HCT116 (cell line): ENCODE measurements at regions not wholly inside any gene's neighbourhood (a gene's known extent, or its start where the extent isn't known, plus 50 kb on each side); places are given as distances from the start of the nearest gene placed in this dataset.

ENCODE experiments used
- ATAC-seq: fragments of 200-7000 bp; cut with Tn5 transposase; 2 replicates; pipeline ENCODE4 v1.9.1; 2020; ENCODE audit warnings: mild to moderate bottlenecking, moderate library complexity
- BruUV-seq: library from RNA; stranded (reverse); fragments of 400-500 nt; replicated peaks from 2 replicates; lab custom pipeline; 2021; lab: Mats Ljungman, UMichigan
- CTCF ChIA-PET: fragments of 300-600 bp; sonication (Branson Sonifier 250); formaldehyde crosslinking; loops from one replicate; lab custom pipeline; 2021; ENCODE audit warnings: antibody characterized with exemption; lab: Charles Lee
- POLR2A ChIA-PET: fragments of 300-600, 350-600 bp; sonication (Branson Sonifier 250); formaldehyde crosslinking; loops from one replicate; lab custom pipeline; 2021; ENCODE audit warnings: antibody characterized with exemption; lab: Charles Lee
- RAD21 ChIA-PET, 2 experiments: fragments of 300-600 bp; sonication (Branson Sonifier 250); formaldehyde crosslinking; loops; one replicate each; lab custom pipeline; 2023; ENCODE audit warnings: low total read pairs in 2 of 2; ENCODE audit not compliant: uncharacterized antibody in 2 of 2, unreplicated experiment in 2 of 2, low non-redundant PET in 1 of 2; lab: Charles Lee
- DNase-seq: peaks from one replicate; pipeline ENCODE4 v3.0.0-alpha.2; 2010; ENCODE audit warnings: low read depth, low spot score
- H2AFZ ChIP-seq: fragments of 200-600 bp; shearing (Covaris generic), sonication (generic); 2 replicates; pipeline ENCODE4 v1.6.1; 2017; ENCODE audit warnings: low read depth, mixed run types, mixed read lengths, antibody characterized with exemption, low read length; ENCODE audit not compliant: poor library complexity, severe bottlenecking
- H3K27ac ChIP-seq: 2 replicates; pipeline ENCODE4 v1.5.1; 2012; ENCODE audit warnings: low read depth, low read length
- H3K27me3 ChIP-seq: fragments of 200-600 bp; sonication (generic); 2 replicates; pipeline ENCODE4 v1.6.1; 2016; ENCODE audit warnings: mixed run types, low read length, mixed read lengths; ENCODE audit not compliant: insufficient read depth
- H3K36me3 ChIP-seq, 2 experiments: fragments of 200-500 bp in 1 of 2; fragments of 200-600 bp in 1 of 2; sonication (Bioruptor generic) in 1 of 2; sonication (generic) in 1 of 2; 2 replicates each; pipeline versions ENCODE4 v1.5.1 to v1.6.1; 2014 to 2016; ENCODE audit warnings: low read length in 2 of 2, inconsistent platforms in 1 of 2, mixed read lengths in 1 of 2, mixed run types in 1 of 2; ENCODE audit not compliant: insufficient read depth in 2 of 2, control insufficient read depth in 1 of 2
- H3K4me1 ChIP-seq, 2 experiments: fragments of 200-600 bp in 1 of 2; sonication (generic) in 1 of 2; 2 replicates each; pipeline versions ENCODE4 v1.5.1 to v1.6.1; 2012 to 2017; ENCODE audit warnings: low read length in 2 of 2, inconsistent platforms in 1 of 2, mild to moderate bottlenecking in 1 of 2, mixed read lengths in 1 of 2, mixed run types in 1 of 2, moderate library complexity in 1 of 2; ENCODE audit not compliant: insufficient read depth in 2 of 2, control insufficient read depth in 1 of 2
- H3K4me2 ChIP-seq: fragments of 200-600 bp; sonication (generic); 2 replicates; pipeline ENCODE4 v1.6.1; 2017; ENCODE audit warnings: mixed run types, low read length, mixed read lengths
- H3K4me3 ChIP-seq, 2 experiments: fragments of 200-600 bp in 1 of 2; sonication (generic) in 1 of 2; replicated peaks in 1 of 2; 2 replicates each; pipeline ENCODE4 v1.5.1; 2011 to 2016; ENCODE audit warnings: low read length in 2 of 2, control low read depth in 1 of 2, low read depth in 1 of 2, mild to moderate bottlenecking in 1 of 2, mixed read lengths in 1 of 2, mixed run types in 1 of 2
- H3K79me2 ChIP-seq: fragments of 200-600 bp; sonication (generic); 2 replicates; pipeline ENCODE4 v1.6.1; 2017; ENCODE audit warnings: mild to moderate bottlenecking, mixed run types, low read length, moderate library complexity, mixed read lengths; ENCODE audit not compliant: insufficient read depth
- H3K9ac ChIP-seq: fragments of 200-600 bp; sonication (generic); 2 replicates; pipeline ENCODE4 v1.6.1; 2016; ENCODE audit warnings: low read length, mixed read lengths
- H3K9me2 ChIP-seq: fragments of 200-600 bp; sonication (generic), shearing (Covaris generic); 2 replicates; pipeline ENCODE4 v1.6.1; 2017; ENCODE audit warnings: mixed run types, mild to moderate bottlenecking, moderate library complexity; ENCODE audit not compliant: insufficient read depth
- H3K9me3 ChIP-seq, 2 experiments: fragments of 200-500 bp in 1 of 2; fragments of 200-600 bp in 1 of 2; sonication (Bioruptor generic) in 1 of 2; sonication (generic) in 1 of 2; 2 replicates each; pipeline ENCODE4 v1.6.1; 2014 to 2017; ENCODE audit warnings: low read length in 2 of 2, mixed read lengths in 2 of 2, inconsistent platforms in 1 of 2, low read depth in 1 of 2, mild to moderate bottlenecking in 1 of 2, mixed run types in 1 of 2, moderate library complexity in 1 of 2; ENCODE audit not compliant: control insufficient read depth in 1 of 2, insufficient read depth in 1 of 2
- H4K20me1 ChIP-seq: fragments of 200-600 bp; sonication (generic), shearing (Covaris generic); 2 replicates; pipeline ENCODE4 v1.6.1; 2017; ENCODE audit warnings: mixed run types, mild to moderate bottlenecking, moderate library complexity; ENCODE audit not compliant: insufficient read depth
- ELF1 ChIP-seq: IDR thresholded peaks from 2 replicates; pipeline ENCODE4 v1.6.1; 2012; ENCODE audit warnings: low read depth, borderline replicate concordance
- EZH2phosphoT487 ChIP-seq: fragments of 200-600 bp; IDR thresholded peaks from 2 replicates; pipeline ENCODE4 v1.6.1; 2018; ENCODE audit warnings: antibody characterized with exemption, borderline replicate concordance
- FOSL1 ChIP-seq: IDR thresholded peaks from 2 replicates; pipeline ENCODE4 v1.6.1; 2012; ENCODE audit warnings: low read depth
- JUND ChIP-seq: IDR thresholded peaks from 2 replicates; pipeline ENCODE4 v1.6.1; 2012
- MAX ChIP-seq: IDR thresholded peaks from 2 replicates; pipeline ENCODE4 v1.6.1; 2012
- SIN3A ChIP-seq: IDR thresholded peaks from 2 replicates; pipeline ENCODE4 v1.6.1; 2012; ENCODE audit warnings: low read depth
- TCF7L2 ChIP-seq: IDR thresholded peaks from 2 replicates; pipeline ENCODE4 v1.7.0; 2011; ENCODE audit warnings: borderline replicate concordance, inconsistent platforms; ENCODE audit not compliant: insufficient read depth, insufficient read length; ENCODE audit errors: extremely low read depth
- ZFX ChIP-seq: fragments of 450-650 bp; IDR thresholded peaks from 2 replicates; pipeline ENCODE4 v1.6.1; 2017
- ZNF274 ChIP-seq: fragments of 200-500 bp; sonication (Bioruptor generic); IDR thresholded peaks from 2 replicates; pipeline ENCODE4 v1.6.1; 2014; ENCODE audit warnings: mild to moderate bottlenecking, low read depth, low read length, inconsistent platforms
- intact Hi-C: fragments of 100-400 bp; cut with micrococcal nuclease; formaldehyde crosslinking; loops from 2 replicates; pipeline ENCODE4 v1.10.0; 2022

GRCh38 chr4:19645589-19645988, 606.1 kb upstream of the SLIT2 start:
- RAD21 ChIA-PET = no interaction called here
- Histone ChIP-seq H4K20me1 (no peaks in the 10 kb centered on the region), H3K9me3 (no peaks in the 10 kb centered on the region), H3K9me2 (no peaks in the 10 kb centered on the region), H3K36me3 (no peaks in the 10 kb centered on the region), H3K4me3 (no peak overlapping the region), H3K79me2 (no peaks in the 10 kb centered on the region), H3K27ac (no peak overlapping the region), H2AFZ (no peak overlapping the region), H3K4me2 (no peak overlapping the region), H3K9ac (no peak overlapping the region), H3K4me1 (no peaks in the 10 kb centered on the region), H3K27me3 (no peaks in the 10 kb centered on the region)
- TF ChIP-seq ZFX = no peak
- no peak for TF ChIP-seq ELF1
- TF ChIP-seq EZH2phosphoT487 = no peak
- TF ChIP-seq MAX = no peak
- no peak for TF ChIP-seq ZNF274
- POLR2A ChIA-PET = no interaction called here
- DNase-seq (no peak), ATAC-seq (no peak)
- intact Hi-C loops = no loop called here
- CTCF ChIA-PET = no interaction called here
- BruUV-seq = no TSS peak

GRCh38 chr4:19636451-19636850, 615.3 kb upstream of the SLIT2 start:
- H2AFZ ChIP-seq = no peak overlapping the region
- H3K9me3 ChIP-seq = no peaks in the 10 kb centered on the region
- ChIA-PET POLR2A (no interaction called here), RAD21 (no interaction called here), CTCF (no interaction called here)
- H3K27me3 ChIP-seq = no peaks in the 10 kb centered on the region
- DNase-seq = no peak
- BruUV-seq = no TSS peak
- H3K9ac ChIP-seq = no peak overlapping the region
- no peaks in the 10 kb centered on the region for H3K79me2 ChIP-seq
- no peaks in the 10 kb centered on the region for H3K4me1 ChIP-seq
- H3K27ac ChIP-seq = no peak overlapping the region
- H3K4me3 ChIP-seq = no peak overlapping the region
- H3K9me2 ChIP-seq = no peaks in the 10 kb centered on the region
- ATAC-seq = no peak
- intact Hi-C loops = no loop called here
- H3K36me3 ChIP-seq = no peaks in the 10 kb centered on the region
- no peaks in the 10 kb centered on the region for H4K20me1 ChIP-seq
- no peak for TF ChIP-seq ZFX
- no peak for TF ChIP-seq SIN3A
- TF ChIP-seq JUND = no peak
- TF ChIP-seq TCF7L2 = no peak
- TF ChIP-seq EZH2phosphoT487 = no peak
- no peak for TF ChIP-seq FOSL1
- no peak for TF ChIP-seq ZNF274
- no peak overlapping the region for H3K4me2 ChIP-seq
